ENCODE measurements at regions not wholly inside any gene's neighbourhood (a gene's known extent, or its start where the extent isn't known, plus 50 kb on each side); places are given as distances from the start of the nearest gene placed in this dataset.

DNA sequence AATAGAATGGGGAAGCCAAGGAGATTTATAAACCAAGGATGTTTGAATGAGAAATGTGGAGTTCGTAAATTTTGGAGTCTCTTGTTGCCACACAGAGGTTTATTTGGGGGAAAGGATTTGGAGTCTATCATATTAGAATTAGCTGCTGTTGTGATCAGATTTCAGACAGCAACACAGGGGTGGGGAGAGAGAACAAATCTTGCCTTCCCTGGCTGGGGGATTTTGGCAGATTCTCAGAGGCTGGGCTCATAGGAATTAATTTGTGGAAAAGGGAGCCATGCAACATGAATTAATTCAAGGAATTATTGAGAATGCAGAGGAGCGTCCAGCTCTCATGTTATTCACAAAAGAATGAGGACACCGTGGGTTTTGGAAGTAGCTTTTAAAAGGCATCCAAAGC is 73.9 kb upstream of the PRMT8 start:
- H3K9me3 Mint-ChIP-seq = peaks cover 13% of the 10 kb centered on the region
- no peak overlapping the region for H3K27ac Mint-ChIP-seq
- DNase-seq (ENCODE audit: low spot score) (no peak), ATAC-seq (no peak)
- ChIA-PET POLR2A (no interaction called here), CTCF (interaction anchor here (0.9 to 1.3 kb wide), 3 partner anchors 52 to 117 kb away, joined by 3 to 9 read pairs (median 3); no protein-coding TSS in a partner anchor)
- H3K4me3 Mint-ChIP-seq = no peak overlapping the region
- no peak for TF ChIP-seq ZNF232 (CRISPR knock-in tag; IDR thresholded peaks at IDR 0.05)
- TF ChIP-seq, protein P1, sequence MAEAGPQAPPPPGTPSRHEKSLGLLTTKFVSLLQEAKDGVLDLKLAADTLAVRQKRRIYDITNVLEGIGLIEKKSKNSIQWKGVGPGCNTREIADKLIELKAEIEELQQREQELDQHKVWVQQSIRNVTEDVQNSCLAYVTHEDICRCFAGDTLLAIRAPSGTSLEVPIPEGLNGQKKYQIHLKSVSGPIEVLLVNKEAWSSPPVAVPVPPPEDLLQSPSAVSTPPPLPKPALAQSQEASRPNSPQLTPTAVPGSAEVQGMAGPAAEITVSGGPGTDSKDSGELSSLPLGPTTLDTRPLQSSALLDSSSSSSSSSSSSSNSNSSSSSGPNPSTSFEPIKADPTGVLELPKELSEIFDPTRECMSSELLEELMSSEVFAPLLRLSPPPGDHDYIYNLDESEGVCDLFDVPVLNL (CRISPR knock-in tag; IDR thresholded peaks at IDR 0.05; ENCODE audit: borderline replicate concordance, low read depth) = no peak
- no peak for TF ChIP-seq NFATC4 (CRISPR knock-in tag; IDR thresholded peaks at IDR 0.05)
- TF ChIP-seq, protein P2, sequence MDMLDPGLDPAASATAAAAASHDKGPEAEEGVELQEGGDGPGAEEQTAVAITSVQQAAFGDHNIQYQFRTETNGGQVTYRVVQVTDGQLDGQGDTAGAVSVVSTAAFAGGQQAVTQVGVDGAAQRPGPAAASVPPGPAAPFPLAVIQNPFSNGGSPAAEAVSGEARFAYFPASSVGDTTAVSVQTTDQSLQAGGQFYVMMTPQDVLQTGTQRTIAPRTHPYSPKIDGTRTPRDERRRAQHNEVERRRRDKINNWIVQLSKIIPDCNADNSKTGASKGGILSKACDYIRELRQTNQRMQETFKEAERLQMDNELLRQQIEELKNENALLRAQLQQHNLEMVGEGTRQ (CRISPR knock-in tag; IDR thresholded peaks at IDR 0.05) = no peak
- no peak for TF ChIP-seq IRF1 (CRISPR knock-in tag; IDR thresholded peaks at IDR 0.05)
- no peak for TF ChIP-seq RELA (CRISPR knock-in tag; IDR thresholded peaks at IDR 0.05; ENCODE audit: borderline replicate concordance)
- TF ChIP-seq PREB (CRISPR knock-in tag; IDR thresholded peaks at IDR 0.05; ENCODE audit: borderline replicate concordance) = no peak
- no peak for TF ChIP-seq RORB (CRISPR knock-in tag; IDR thresholded peaks at IDR 0.05)
- peaks cover 23% of the 10 kb centered on the region for H3K4me1 Mint-ChIP-seq
- H3K36me3 Mint-ChIP-seq = peaks cover 1% of the 10 kb centered on the region; the same call in 1 of the 2 replicates
- H3K27me3 Mint-ChIP-seq (ENCODE audit: low read depth) = peaks cover 29% of the 10 kb centered on the region

DNA sequence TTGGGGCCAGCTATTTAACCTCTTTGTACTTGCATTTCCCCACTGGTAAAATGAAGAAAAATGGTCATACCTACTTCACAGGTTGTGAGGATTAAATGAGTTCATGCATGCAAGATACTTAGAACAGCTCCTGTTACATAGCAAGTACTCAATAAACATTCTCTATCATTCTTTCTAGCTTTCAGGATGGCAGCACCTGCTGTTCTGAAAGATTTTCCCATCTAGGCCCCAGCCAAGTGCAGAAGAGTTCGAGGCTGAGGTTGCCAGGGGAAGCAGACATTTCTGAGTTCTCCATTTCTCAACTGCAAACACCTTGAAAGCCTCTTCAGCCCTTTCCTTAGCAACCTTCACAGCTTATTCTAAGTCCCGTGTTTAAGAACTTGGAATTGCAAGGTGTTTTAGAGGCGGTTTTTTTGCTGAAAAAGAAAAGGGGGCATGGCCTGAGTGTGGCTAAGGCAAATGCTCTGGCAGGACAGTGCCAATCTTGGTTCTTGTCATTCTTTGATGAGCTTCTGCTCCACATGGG is 73.0 kb upstream of the PRMT8 start:
- no peak overlapping the region for H3K4me3 Mint-ChIP-seq
- peaks cover 22% of the 10 kb centered on the region for H3K9me3 Mint-ChIP-seq
- H3K4me1 Mint-ChIP-seq = peaks cover 27% of the 10 kb centered on the region
- no peak overlapping the region for H3K27ac Mint-ChIP-seq
- ChIA-PET CTCF (interaction anchor here (0.9 to 1.1 kb wide), 3 partner anchors 39 to 118 kb away, joined by 3 read pairs; no protein-coding TSS in a partner anchor), POLR2A (no interaction called here)
- H3K36me3 Mint-ChIP-seq = peaks cover 5% of the 10 kb centered on the region; the same call in 1 of the 2 replicates
- peaks cover 37% of the 10 kb centered on the region for H3K27me3 Mint-ChIP-seq (ENCODE audit: low read depth)
- ATAC-seq = no peak
- DNase-seq (ENCODE audit: low spot score) = no peak
- TF ChIP-seq KAT7 (CRISPR knock-in tag; IDR thresholded peaks at IDR 0.05; ENCODE audit: borderline replicate concordance) (no peak), EMX1 (CRISPR knock-in tag; IDR thresholded peaks at IDR 0.05) (no peak), ZNF121 (CRISPR knock-in tag; IDR thresholded peaks at IDR 0.05) (no peak), ZNF317 (CRISPR knock-in tag; IDR thresholded peaks at IDR 0.05; ENCODE audit: borderline replicate concordance, low read depth) (no peak), RELA (CRISPR knock-in tag; IDR thresholded peaks at IDR 0.05; ENCODE audit: borderline replicate concordance) (no peak), ZNF532 (CRISPR knock-in tag; IDR thresholded peaks at IDR 0.05; ENCODE audit: borderline replicate concordance) (no peak), AR (CRISPR knock-in tag; IDR thresholded peaks at IDR 0.05) (no peak), ATF6 (CRISPR knock-in tag; IDR thresholded peaks at IDR 0.05) (no peak), ZNF232 (CRISPR knock-in tag; IDR thresholded peaks at IDR 0.05) (no peak)
- TF ChIP-seq, protein P3, sequence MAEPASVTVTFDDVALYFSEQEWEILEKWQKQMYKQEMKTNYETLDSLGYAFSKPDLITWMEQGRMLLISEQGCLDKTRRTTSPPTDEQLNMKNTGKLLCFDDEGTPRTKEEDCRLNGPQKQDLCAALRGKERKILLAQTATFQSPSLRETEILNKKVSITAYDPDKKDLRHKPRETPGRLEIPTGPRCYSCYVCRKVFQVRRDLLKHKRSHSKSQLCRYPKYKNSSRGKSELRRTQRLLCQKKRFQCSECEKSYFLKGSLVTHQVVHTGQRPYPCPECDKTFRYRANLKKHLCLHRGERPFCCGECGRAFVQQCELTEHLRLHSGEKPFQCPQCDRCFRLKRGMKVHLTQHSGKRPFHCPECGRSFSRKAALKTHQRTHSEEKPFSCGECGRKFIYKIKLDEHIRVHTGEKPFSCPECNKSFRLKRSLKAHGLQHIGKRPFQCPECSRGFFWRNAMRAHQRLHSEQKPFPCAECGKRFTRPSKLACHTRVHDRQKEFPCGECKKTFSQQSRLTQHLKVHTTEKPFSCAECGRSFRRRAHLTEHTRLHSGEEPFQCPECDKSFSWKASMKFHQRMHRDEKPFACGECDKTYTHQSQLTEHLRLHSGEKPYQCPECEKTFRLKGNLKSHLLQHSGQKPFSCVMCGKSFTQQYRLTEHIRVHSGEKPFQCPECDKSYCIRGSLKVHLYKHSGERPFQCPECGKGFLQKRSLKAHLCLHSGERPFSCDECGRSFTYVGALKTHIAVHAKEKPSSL (CRISPR knock-in tag; conservative IDR thresholded peaks at IDR 0.05) = no peak

Measured in WTC11 (cell line).